Right lobe of liver (tissue), 4 donors: ENCODE measurements at regions not wholly inside any gene's neighbourhood (a gene's known extent, or its start where the extent isn't known, plus 50 kb on each side); places are given as distances from the start of the nearest gene placed in this dataset.

Source experiments
- POLR2A ChIP-seq: fragments of 450-650 bp; IDR thresholded peaks from one replicate; pipeline ENCODE4 v1.6.1; 2017; ENCODE audit warnings: antibody characterized with exemption, mild to moderate bottlenecking
- TF ChIP-seq, protein P1 (sequence below), 4 donors: fragments of 200-600 bp in 3 of 4; fragments of 450-650 bp in 1 of 4; IDR thresholded peaks; one replicate each; pipeline versions ENCODE4 v1.5.1 to v1.8.0; 2016 to 2022; ENCODE audit warnings: antibody characterized with exemption in 4 of 4, mild to moderate bottlenecking in 2 of 4
- donor health status: DM: no; HTN: no; CAD: no.
- donor health status: DM: no; HTN: no; CAD: no.
- donor health status: DM: no; HTN: yes; CAD: no.

DNA sequence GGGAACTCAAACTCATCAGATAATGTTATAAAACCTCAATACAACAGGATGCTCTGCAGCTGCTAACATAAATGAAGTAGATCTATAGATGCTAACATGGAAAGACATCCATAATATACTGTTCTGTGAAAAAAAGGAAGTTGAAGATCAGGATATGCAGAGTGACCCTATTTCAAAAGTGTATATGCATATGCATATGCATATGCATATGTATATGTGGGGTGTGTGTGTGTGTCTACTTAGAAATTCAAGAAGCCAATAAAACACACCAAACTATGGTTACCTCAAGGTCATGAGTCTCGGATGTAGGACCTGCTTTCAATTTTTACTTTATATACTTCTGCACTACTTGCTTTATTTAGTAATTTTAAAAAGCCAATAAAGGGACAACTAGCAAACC is 125.6 kb downstream of the ABHD5 start:
- TF ChIP-seq POLR2A: no peak
- TF ChIP-seq, protein P1, sequence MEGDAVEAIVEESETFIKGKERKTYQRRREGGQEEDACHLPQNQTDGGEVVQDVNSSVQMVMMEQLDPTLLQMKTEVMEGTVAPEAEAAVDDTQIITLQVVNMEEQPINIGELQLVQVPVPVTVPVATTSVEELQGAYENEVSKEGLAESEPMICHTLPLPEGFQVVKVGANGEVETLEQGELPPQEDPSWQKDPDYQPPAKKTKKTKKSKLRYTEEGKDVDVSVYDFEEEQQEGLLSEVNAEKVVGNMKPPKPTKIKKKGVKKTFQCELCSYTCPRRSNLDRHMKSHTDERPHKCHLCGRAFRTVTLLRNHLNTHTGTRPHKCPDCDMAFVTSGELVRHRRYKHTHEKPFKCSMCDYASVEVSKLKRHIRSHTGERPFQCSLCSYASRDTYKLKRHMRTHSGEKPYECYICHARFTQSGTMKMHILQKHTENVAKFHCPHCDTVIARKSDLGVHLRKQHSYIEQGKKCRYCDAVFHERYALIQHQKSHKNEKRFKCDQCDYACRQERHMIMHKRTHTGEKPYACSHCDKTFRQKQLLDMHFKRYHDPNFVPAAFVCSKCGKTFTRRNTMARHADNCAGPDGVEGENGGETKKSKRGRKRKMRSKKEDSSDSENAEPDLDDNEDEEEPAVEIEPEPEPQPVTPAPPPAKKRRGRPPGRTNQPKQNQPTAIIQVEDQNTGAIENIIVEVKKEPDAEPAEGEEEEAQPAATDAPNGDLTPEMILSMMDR (IDR thresholded peaks at IDR 0.05): no peak
